ENCODE measurements at regions not wholly inside any gene's neighbourhood (a gene's known extent, or its start where the extent isn't known, plus 50 kb on each side); places are given as distances from the start of the nearest gene placed in this dataset.

GRCh38 chr14:82889701-82890100 lies 1356.0 kb upstream of the SEL1L start:
- TF ChIP-seq CTCF (IDR thresholded peaks at IDR 0.05; ENCODE audit: low read length, missing control alignments), result no peak
- no peak for DNase-seq (ENCODE audit: low read depth)
- no peak overlapping the region for H3K4me3 ChIP-seq (replicated peaks; ENCODE audit: low read depth, low read length)

GRCh38 chr14:82896476-82896875 lies 1362.8 kb upstream of the SEL1L start:
- H3K4me3 ChIP-seq (replicated peaks; ENCODE audit: low read depth, low read length), result no peak overlapping the region
- no peak for DNase-seq (ENCODE audit: low read depth)
- TF ChIP-seq CTCF (IDR thresholded peaks at IDR 0.05; ENCODE audit: low read length, missing control alignments), result no peak

- no peak overlapping the region for H3K4me3 ChIP-seq (replicated peaks; ENCODE audit: low read depth, low read length)
- no peak for TF ChIP-seq CTCF (IDR thresholded peaks at IDR 0.05; ENCODE audit: low read length, missing control alignments)
- no peak for DNase-seq (ENCODE audit: low read depth)
Observed at GRCh38 chr14:82897469-82898308, 1364.0 kb upstream of the SEL1L start.

- DNase-seq (ENCODE audit: low read depth), result no peak
- H3K4me3 ChIP-seq (replicated peaks; ENCODE audit: low read depth, low read length), result no peak overlapping the region
- no peak for TF ChIP-seq CTCF (IDR thresholded peaks at IDR 0.05; ENCODE audit: low read length, missing control alignments)
Observed at GRCh38 chr14:82905762-82906161, 1372.1 kb upstream of the SEL1L start.

- no peak for DNase-seq (ENCODE audit: low read depth)
- H3K4me3 ChIP-seq (replicated peaks; ENCODE audit: low read depth, low read length), result no peak overlapping the region
- no peak for TF ChIP-seq CTCF (IDR thresholded peaks at IDR 0.05; ENCODE audit: low read length, missing control alignments)
Observed at GRCh38 chr14:82911930-82912329, 1378.3 kb upstream of the SEL1L start.

GRCh38 chr14:82913396-82913795 lies 1379.7 kb upstream of the SEL1L start:
- no peak for TF ChIP-seq CTCF (IDR thresholded peaks at IDR 0.05; ENCODE audit: low read length, missing control alignments)

GRCh38 chr14:82915381-82915780 lies 1381.7 kb upstream of the SEL1L start:
- no peak for DNase-seq (ENCODE audit: low read depth)

More at GRCh38 chr14:82913396-82913795, 1379.7 kb upstream of the SEL1L start:
- no peak overlapping the region for H3K4me3 ChIP-seq (replicated peaks; ENCODE audit: low read depth, low read length)
- no peak for DNase-seq (ENCODE audit: low read depth)

More at GRCh38 chr14:82915381-82915780, 1381.7 kb upstream of the SEL1L start:
- no peak for TF ChIP-seq CTCF (IDR thresholded peaks at IDR 0.05; ENCODE audit: low read length, missing control alignments)
- no peak overlapping the region for H3K4me3 ChIP-seq (replicated peaks; ENCODE audit: low read depth, low read length)

Data from fibroblast of pulmonary artery (primary cell).